Left ventricle myocardium inferior (tissue), 1 donor: ENCODE measurements at regions not wholly inside any gene's neighbourhood (a gene's known extent, or its start where the extent isn't known, plus 50 kb on each side); places are given as distances from the start of the nearest gene placed in this dataset.

Experiments used
- DNase-seq: peaks from one replicate; pipeline ENCODE4 v3.0.0-alpha.2; 2020
- H3K27ac ChIP-seq: fragments of 200-600 bp; replicated peaks from 2 replicates; pipeline ENCODE4 v1.8.0; 2021
- H3K27me3 ChIP-seq: fragments of 200-600 bp; 2 replicates; pipeline ENCODE4 v1.8.0; 2021; ENCODE audit warnings: low read depth
- H3K36me3 ChIP-seq: fragments of 200-600 bp; 2 replicates; pipeline ENCODE4 v1.8.0; 2021
- H3K4me1 ChIP-seq: fragments of 200-600 bp; 2 replicates; pipeline ENCODE4 v1.8.0; 2021
- H3K4me3 ChIP-seq: fragments of 200-600 bp; 2 replicates; pipeline ENCODE4 v1.8.0; 2021; ENCODE audit warnings: mild to moderate bottlenecking, moderate library complexity
- H3K9me3 ChIP-seq: fragments of 200-600 bp; replicated peaks from 2 replicates; pipeline ENCODE4 v1.8.0; 2021
- intact Hi-C: fragments of 100-400 bp; cut with micrococcal nuclease; formaldehyde crosslinking; loops from one replicate; pipeline ENCODE4 v1.11.0; 2022
- TF ChIP-seq, protein P1 (sequence below): fragments of 200-600 bp; IDR thresholded peaks from 2 replicates; pipeline ENCODE4 v1.8.0; 2021; ENCODE audit warnings: antibody characterized with exemption, mild to moderate bottlenecking, borderline replicate concordance
- donor health status: DM: no; HTN: yes; CAD: no; lungs with severe emphysema.

DNA sequence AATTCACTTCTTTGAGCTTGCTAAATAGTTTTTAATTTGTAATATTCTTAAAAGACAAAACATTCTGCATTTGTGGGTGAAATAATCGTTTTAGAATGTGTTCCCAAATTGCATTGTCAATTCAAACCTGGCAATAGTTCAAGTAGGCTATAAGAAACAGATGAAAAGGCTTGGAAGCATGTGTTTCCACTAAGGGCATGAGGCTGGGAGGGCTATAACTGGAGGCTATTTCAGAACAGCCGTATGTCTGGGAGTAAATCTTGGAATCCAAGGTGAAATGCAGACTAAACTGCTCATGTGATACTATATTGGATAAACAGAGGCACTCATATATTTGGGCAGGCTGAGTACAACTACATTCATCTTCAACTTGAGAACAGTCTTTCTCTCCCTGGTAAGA lies 117.4 kb upstream of the GRPR start:
- no peak overlapping the region for H3K27ac ChIP-seq
- H3K4me3 ChIP-seq: no peak overlapping the region
- TF ChIP-seq, protein P1, sequence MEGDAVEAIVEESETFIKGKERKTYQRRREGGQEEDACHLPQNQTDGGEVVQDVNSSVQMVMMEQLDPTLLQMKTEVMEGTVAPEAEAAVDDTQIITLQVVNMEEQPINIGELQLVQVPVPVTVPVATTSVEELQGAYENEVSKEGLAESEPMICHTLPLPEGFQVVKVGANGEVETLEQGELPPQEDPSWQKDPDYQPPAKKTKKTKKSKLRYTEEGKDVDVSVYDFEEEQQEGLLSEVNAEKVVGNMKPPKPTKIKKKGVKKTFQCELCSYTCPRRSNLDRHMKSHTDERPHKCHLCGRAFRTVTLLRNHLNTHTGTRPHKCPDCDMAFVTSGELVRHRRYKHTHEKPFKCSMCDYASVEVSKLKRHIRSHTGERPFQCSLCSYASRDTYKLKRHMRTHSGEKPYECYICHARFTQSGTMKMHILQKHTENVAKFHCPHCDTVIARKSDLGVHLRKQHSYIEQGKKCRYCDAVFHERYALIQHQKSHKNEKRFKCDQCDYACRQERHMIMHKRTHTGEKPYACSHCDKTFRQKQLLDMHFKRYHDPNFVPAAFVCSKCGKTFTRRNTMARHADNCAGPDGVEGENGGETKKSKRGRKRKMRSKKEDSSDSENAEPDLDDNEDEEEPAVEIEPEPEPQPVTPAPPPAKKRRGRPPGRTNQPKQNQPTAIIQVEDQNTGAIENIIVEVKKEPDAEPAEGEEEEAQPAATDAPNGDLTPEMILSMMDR: no peak
- no peaks in the 10 kb centered on the region for H3K9me3 ChIP-seq
- no peak for DNase-seq
- no peaks in the 10 kb centered on the region for H3K27me3 ChIP-seq
- H3K4me1 ChIP-seq: no peaks in the 10 kb centered on the region
- intact Hi-C loops: no loop called here
- no peaks in the 10 kb centered on the region for H3K36me3 ChIP-seq

DNA sequence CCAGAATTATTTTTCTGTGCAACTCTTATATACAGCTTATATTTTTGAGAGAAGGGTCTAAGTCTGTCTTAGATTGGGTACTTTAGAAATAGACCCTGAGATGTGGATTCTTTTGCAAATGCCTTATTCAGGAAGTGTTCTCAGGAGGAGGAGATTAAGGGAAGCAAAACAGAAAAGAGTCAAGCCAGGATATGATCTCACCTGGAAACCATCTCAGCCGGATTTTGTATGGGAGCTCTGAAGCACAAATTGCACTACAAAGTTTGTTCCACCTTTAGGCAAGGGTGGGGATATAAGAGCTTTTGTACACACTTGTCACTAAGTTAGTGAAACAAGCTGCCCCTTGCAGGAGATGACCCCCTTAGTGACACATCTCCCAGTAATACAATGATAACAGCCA lies 121.2 kb upstream of the GRPR start:
- Histone ChIP-seq H3K9me3 (no peaks in the 10 kb centered on the region), H3K36me3 (no peaks in the 10 kb centered on the region), H3K4me1 (no peaks in the 10 kb centered on the region), H3K27ac (no peak overlapping the region), H3K27me3 (no peaks in the 10 kb centered on the region), H3K4me3 (no peak overlapping the region)
- intact Hi-C loops: no loop called here
- TF ChIP-seq, protein P1: no peak
- DNase-seq: no peak

DNA sequence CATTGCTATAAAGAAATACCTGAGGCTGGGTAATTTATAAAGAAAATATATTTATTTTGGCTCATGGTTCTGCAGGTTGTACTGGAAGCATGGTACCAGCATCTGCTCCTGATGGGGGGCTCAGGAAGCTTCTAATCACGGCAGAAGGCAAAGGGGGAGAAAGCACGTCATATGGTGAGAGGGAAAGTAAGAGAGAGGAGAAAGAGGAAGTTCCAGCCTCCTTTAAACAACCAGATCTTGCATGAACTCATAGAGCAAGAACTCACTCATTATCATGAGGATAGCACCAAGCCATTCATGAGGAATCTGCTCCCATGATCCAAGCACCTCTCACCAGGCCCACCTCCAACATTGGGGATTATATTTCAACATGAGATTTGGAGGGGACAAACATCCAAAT lies 125.0 kb upstream of the GRPR start:
- no peak for DNase-seq
- no peaks in the 10 kb centered on the region for H3K27me3 ChIP-seq
- no peaks in the 10 kb centered on the region for H3K9me3 ChIP-seq
- no peak overlapping the region for H3K4me3 ChIP-seq
- H3K27ac ChIP-seq: no peak overlapping the region
- intact Hi-C loops: no loop called here
- H3K36me3 ChIP-seq: no peaks in the 10 kb centered on the region
- H3K4me1 ChIP-seq: no peaks in the 10 kb centered on the region
- TF ChIP-seq, protein P1: no peak

DNA sequence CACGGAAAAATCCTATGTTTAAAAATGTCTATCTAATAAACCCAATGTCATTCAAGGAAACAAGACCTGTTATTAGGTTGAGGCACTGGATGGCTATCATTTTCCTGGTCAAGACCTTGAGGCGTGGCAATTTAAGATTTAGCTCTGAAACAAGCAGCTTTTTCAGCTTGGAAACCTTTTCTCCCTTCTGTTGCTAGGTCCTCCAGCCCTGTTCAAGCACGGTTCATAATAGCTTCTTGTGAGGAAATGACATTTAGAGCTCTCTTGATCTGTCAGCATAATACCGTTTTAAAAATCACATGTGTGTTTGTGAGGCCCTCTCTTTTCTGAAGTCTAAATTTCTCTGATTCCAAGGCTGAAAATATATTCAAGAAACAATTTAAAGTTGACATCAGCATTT lies 133.6 kb upstream of the GRPR start:
- DNase-seq: no peak
- TF ChIP-seq, protein P1: no peak
- H3K9me3 ChIP-seq: no peaks in the 10 kb centered on the region
- no peak overlapping the region for H3K4me3 ChIP-seq
- H3K27me3 ChIP-seq: no peaks in the 10 kb centered on the region
- H3K4me1 ChIP-seq: no peaks in the 10 kb centered on the region
- H3K27ac ChIP-seq: peak overlapping the region; percentile 73
- no peaks in the 10 kb centered on the region for H3K36me3 ChIP-seq
- intact Hi-C loops: no loop called here

DNA sequence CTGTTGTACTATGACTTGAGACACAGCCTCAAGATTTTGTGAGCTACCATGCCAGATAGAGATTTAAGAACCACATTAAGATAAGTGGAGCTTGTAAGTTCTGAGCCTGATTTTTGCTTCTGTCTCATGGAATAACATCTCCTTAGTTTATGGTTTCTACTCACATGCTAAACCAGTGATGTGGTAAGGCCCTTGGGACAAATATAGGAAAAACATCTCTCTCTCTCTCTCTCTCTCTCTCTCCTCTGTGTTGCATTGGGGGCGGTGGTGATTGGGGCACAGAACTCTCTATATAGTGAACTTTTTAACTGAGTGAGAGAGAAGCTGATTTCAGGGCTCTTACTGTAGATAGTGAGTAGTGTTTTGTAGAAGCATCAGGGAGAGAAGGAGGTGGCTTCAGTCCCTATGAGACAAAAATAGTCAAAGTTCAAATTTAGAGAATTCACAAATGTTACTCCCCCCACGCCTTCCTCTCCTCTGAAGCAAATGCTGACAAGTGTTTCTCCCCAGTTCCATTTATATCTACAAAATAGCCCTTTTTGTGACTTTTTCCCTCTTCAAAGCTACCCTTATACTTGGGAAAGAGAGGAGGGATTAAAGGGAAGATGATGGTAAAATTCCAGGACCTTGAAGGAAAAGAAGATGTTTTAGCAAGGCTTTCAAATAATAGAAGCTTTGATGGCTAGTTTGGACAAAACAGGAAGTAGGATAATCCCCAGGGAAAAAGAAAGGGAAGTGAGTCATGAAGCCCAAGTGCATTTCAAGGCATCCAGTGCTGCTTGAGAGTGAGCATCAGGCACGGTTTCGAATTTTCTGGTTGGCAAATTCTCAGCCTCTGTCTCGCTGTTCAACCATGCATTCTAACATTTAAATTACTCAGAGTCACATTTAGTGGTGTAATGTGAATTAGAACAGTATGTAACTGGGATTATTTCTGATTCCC lies 134.3 kb upstream of the AP1S2 start:
- Histone ChIP-seq H3K9me3 (no peaks in the 10 kb centered on the region), H3K27me3 (no peaks in the 10 kb centered on the region), H3K27ac (peak overlapping the region; percentile 73), H3K4me1 (no peaks in the 10 kb centered on the region), H3K36me3 (no peaks in the 10 kb centered on the region), H3K4me3 (no peak overlapping the region)
- intact Hi-C loops: no loop called here
- no peak for DNase-seq
- TF ChIP-seq, protein P1: no peak
